ENCODE measurements at regions not wholly inside any gene's neighbourhood (a gene's known extent, or its start where the extent isn't known, plus 50 kb on each side); places are given as distances from the start of the nearest gene placed in this dataset.

DNA sequence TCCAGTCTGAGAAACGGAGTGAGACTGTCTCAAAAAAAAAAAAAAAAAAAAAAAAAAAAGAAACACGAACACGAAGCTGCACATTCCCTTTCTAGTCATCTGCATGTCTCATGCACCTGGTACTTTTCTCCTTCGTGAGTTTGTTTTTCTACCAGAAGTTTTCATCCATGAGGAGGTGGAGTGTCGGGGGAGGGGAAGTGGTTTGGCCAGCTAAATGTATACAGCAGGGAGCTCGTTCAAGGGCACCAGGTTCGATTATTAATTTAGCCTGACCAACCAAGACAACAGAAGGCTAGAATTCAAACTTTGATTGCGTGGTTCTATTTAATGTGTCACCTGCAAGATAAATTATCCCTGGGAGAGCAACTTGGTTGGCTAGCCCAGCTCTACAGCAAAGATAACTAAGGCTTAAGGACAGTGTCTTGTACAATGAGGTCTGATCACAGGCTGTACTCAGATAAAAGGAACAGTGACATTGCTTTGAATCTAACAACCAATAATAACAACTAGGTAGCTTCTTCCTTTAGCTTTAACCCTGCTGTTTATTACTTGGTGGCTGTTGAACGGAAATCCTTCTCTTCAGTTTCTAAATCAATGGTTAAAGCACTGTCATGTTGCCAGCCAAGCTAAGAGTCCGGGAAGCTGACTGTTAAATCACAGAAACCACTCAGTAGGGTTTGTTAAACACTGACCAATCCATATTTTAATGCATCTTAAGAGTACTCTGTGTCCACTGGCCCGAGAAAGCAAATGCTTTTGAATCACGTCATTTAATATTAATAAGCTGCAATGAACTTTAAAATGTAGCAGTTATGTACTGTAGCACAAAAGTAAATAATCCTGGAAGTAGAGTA, 98.4 kb upstream of the STARD13 start:
- Histone ChIP-seq H3K27ac (ENCODE audit: low read length in 2 of 2) (no peak overlapping the region), H4K20me1 (ENCODE audit: control insufficient read depth, insufficient read depth, low read length, poor library complexity, severe bottlenecking) (no peaks in the 10 kb centered on the region), H2AFZ (ENCODE audit: insufficient read depth, low read depth, low read length, poor library complexity, severe bottlenecking) (no peak overlapping the region), H3K4me3 (ENCODE audit: control extremely low read depth in 1 of 5, extremely low read depth in 1 of 5, insufficient read depth in 1 of 5, low read depth in 2 of 5, low read length in 4 of 5) (no peak overlapping the region), H3K79me2 (ENCODE audit: control insufficient read depth, insufficient read depth, low read length) (no peaks in the 10 kb centered on the region), H3K9ac (ENCODE audit: low read length) (no peak overlapping the region), H3K36me3 (replicated peaks in 1 of 2; ENCODE audit: control extremely low read depth in 1 of 2, control insufficient read depth in 1 of 2, extremely low read depth in 1 of 2, insufficient read depth in 2 of 2, low read length in 1 of 2) (no peaks in the 10 kb centered on the region), H3K4me2 (replicated peaks; ENCODE audit: low read depth, low read length, poor library complexity, severe bottlenecking) (no peak overlapping the region), H3K27me3 (replicated peaks in 1 of 4; ENCODE audit: control extremely low read depth in 1 of 4, control insufficient read depth in 3 of 4, insufficient read depth in 4 of 4, low read length in 3 of 4) (no peaks in the 10 kb centered on the region), H3K9me3 (ENCODE audit: control extremely low read depth in 1 of 3, control insufficient read depth in 2 of 3, insufficient read depth in 1 of 3, low read length in 2 of 3) (no peaks in the 10 kb centered on the region), H3K4me1 (ENCODE audit: control insufficient read depth in 2 of 2, insufficient read depth in 2 of 2, low read length in 2 of 2) (peaks cover 0 to 3% of the 10 kb centered on the region in 2 donors)
- Mint-ChIP-seq H3K27ac (no peak overlapping the region), H3K4me1 (no peaks in the 10 kb centered on the region), H3K4me3 (no peak overlapping the region), H3K9me3 (ENCODE audit: insufficient read depth) (no peaks in the 10 kb centered on the region), H3K27me3 (peaks cover 3% of the 10 kb centered on the region)
- no peak for DNase-seq
- TF ChIP-seq EZH2 (IDR thresholded peaks at IDR 0.05; ENCODE audit: borderline replicate concordance, insufficient read depth, low read depth, low read length, poor library complexity, severe bottlenecking) = no peak
- no peak for TF ChIP-seq CTCF (IDR thresholded peaks at IDR 0.05)
- intact Hi-C loops (cut with micrococcal nuclease) = no loop called here
- WGBS (ENCODE audit: insufficient coverage) = 86% methylated on average over 3 of the region's 12 CpGs
- ChIA-PET CTCF (no interaction called here), POLR2A (no interaction called here)
- ATAC-seq (ENCODE audit: low read depth) = no peak

DNA sequence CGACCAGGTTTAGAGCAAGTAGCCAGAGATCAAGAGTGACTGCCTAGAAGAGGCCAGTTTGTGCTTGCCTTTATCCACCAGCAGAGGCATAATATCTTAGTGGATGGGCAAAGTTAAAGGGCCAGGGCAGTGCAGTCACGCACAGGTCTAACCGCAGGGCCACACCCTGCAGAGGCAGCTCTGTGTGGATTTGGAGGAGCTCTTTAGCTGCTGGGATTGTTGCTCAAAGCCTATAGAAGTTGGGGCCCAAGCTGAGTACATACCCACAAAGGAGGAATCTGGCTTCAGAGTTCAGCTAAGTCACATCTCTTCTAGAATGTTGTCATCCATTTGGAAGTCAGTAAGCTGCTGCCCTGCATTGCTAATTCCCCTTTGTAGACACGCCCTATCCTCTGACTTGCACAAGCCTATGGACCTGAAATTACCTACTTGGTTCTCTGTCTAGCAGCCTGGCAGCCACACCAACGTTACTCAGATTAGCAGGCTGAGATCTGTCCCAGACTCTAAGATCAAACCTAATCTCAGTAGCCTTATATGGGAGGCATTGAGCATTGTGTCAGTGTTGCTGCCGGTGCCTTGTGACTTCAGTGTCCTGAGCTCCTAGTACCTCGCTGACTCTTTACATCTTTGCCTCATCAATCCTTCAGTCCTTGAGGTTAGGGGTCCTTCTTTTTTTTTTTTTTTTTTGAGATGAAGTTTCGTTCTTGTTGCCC, 102.9 kb upstream of the STARD13 start:
- Histone ChIP-seq H3K9ac (ENCODE audit: low read length) (no peak overlapping the region), H3K4me3 (ENCODE audit: control extremely low read depth in 1 of 5, extremely low read depth in 1 of 5, insufficient read depth in 1 of 5, low read depth in 2 of 5, low read length in 4 of 5) (no peak overlapping the region), H3K9me3 (ENCODE audit: control extremely low read depth in 1 of 3, control insufficient read depth in 2 of 3, insufficient read depth in 1 of 3, low read length in 2 of 3) (no peaks in the 10 kb centered on the region), H3K4me2 (replicated peaks; ENCODE audit: low read depth, low read length, poor library complexity, severe bottlenecking) (no peak overlapping the region), H3K27me3 (replicated peaks in 1 of 4; ENCODE audit: control extremely low read depth in 1 of 4, control insufficient read depth in 3 of 4, insufficient read depth in 4 of 4, low read length in 3 of 4) (no peaks in the 10 kb centered on the region), H3K4me1 (ENCODE audit: control insufficient read depth in 2 of 2, insufficient read depth in 2 of 2, low read length in 2 of 2) (no peaks in the 10 kb centered on the region), H3K79me2 (ENCODE audit: control insufficient read depth, insufficient read depth, low read length) (no peaks in the 10 kb centered on the region), H3K36me3 (replicated peaks in 1 of 2; ENCODE audit: control extremely low read depth in 1 of 2, control insufficient read depth in 1 of 2, extremely low read depth in 1 of 2, insufficient read depth in 2 of 2, low read length in 1 of 2) (no peaks in the 10 kb centered on the region), H4K20me1 (ENCODE audit: control insufficient read depth, insufficient read depth, low read length, poor library complexity, severe bottlenecking) (no peaks in the 10 kb centered on the region), H3K27ac (ENCODE audit: low read length in 2 of 2) (no peak overlapping the region), H2AFZ (ENCODE audit: insufficient read depth, low read depth, low read length, poor library complexity, severe bottlenecking) (no peak overlapping the region)
- ChIA-PET POLR2A (no interaction called here), CTCF (no interaction called here)
- no peak overlapping the region for H3K4me3 Mint-ChIP-seq
- 83% methylated on average over 4 of the region's 8 CpGs for WGBS (ENCODE audit: insufficient coverage)
- H3K9me3 Mint-ChIP-seq (ENCODE audit: insufficient read depth) = no peaks in the 10 kb centered on the region
- DNase-seq (no peak), ATAC-seq (ENCODE audit: low read depth) (no peak)
- no peaks in the 10 kb centered on the region for H3K4me1 Mint-ChIP-seq
- intact Hi-C loops (cut with micrococcal nuclease) = no loop called here
- no peak overlapping the region for H3K27ac Mint-ChIP-seq
- TF ChIP-seq EZH2 (IDR thresholded peaks at IDR 0.05; ENCODE audit: borderline replicate concordance, insufficient read depth, low read depth, low read length, poor library complexity, severe bottlenecking) (no peak), CTCF (IDR thresholded peaks at IDR 0.05) (no peak)
- peaks cover 3% of the 10 kb centered on the region for H3K27me3 Mint-ChIP-seq

Measured in B cell (primary cell).